ENCODE measurements at regions not wholly inside any gene's neighbourhood (a gene's known extent, or its start where the extent isn't known, plus 50 kb on each side); places are given as distances from the start of the nearest gene placed in this dataset.

DNA sequence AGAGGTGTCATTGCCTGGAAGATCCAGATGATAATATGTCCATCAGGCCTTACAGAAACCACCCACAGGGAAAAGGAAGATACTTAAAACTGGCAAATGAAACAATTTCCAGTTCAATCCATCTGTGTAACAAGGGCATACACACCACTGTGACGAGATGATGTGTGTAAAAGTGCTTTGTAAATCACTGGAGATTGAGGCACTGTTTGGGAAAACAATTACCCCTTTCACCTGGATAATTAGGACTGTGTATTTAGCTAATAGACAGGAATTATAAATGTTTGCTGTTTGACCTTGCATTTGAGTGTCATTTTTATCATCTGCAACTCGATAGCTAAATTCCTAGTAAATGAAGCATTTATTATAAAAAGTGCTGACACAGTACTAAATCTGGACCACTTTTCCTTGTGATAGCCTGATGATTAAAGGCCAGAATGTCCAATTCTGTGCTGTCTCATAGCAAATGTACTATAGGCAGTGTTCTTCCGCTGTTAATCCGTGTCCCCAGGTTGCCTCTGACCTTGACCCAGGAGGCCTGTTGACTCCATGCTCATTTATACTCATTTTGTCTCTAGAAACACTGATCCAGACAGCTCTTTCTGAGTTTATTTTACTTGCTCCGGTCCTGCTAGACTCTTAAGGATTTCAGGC lies 105.8 kb downstream of the LACC1 start:
- TF ChIP-seq, protein P1, sequence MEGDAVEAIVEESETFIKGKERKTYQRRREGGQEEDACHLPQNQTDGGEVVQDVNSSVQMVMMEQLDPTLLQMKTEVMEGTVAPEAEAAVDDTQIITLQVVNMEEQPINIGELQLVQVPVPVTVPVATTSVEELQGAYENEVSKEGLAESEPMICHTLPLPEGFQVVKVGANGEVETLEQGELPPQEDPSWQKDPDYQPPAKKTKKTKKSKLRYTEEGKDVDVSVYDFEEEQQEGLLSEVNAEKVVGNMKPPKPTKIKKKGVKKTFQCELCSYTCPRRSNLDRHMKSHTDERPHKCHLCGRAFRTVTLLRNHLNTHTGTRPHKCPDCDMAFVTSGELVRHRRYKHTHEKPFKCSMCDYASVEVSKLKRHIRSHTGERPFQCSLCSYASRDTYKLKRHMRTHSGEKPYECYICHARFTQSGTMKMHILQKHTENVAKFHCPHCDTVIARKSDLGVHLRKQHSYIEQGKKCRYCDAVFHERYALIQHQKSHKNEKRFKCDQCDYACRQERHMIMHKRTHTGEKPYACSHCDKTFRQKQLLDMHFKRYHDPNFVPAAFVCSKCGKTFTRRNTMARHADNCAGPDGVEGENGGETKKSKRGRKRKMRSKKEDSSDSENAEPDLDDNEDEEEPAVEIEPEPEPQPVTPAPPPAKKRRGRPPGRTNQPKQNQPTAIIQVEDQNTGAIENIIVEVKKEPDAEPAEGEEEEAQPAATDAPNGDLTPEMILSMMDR (conservative IDR thresholded peaks at IDR 0.05; ENCODE audit: low read depth, low read length), result no peak
- no peak for DNase-seq (ENCODE audit: low read depth)
- H3K4me3 ChIP-seq (ENCODE audit: low read depth, low read length), result no peak overlapping the region

DNA sequence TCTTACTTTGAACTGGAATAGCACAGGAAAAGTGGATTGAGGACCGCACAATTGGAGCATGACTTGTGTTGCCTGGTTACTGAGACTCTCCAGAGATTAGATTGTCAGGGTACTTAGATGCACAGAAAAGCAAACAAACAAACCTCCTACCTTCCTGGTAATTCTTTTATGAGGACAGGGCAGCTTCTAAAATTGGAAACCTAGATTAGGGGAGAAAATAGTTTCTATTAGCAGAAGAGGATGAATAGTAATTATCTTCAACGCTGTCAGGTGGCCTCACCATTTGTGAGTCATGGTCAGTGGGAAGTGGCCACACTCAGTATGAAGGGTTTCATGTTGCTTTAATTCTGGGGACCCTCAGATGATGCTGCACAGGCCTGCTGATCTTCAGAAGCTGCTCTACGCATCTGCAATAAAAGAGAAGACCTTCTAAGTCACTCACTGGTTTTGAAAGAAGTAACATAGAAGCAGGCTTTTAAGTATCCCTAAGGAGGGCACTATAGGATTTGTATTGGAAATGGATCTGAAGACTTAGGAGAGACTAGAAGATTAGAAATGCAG lies 106.8 kb downstream of the LACC1 start:
- peak; percentile 24 for DNase-seq (ENCODE audit: low read depth)
- H3K4me3 ChIP-seq (ENCODE audit: low read depth, low read length), result no peak overlapping the region
- TF ChIP-seq, protein P1 (conservative IDR thresholded peaks at IDR 0.05; ENCODE audit: low read depth, low read length), result no peak

DNA sequence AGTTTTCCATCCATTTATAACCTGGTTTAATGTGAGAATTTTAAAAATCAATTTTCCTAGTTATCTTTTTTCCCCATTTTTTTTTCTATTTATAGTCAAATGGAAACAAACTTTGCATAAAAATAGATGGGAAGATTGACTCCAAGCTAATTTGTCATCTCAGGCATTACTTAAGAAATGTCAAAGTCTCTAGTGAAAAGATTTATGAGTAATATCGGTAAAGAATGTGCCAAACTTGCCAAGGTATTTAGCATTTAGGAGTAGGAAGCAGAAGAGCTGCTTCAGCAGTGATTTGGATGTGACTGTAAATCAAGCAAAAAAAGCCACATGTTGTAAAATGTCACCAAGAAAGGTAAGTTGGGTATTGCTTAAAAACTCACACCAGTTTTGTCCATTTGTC lies 108.6 kb downstream of the LACC1 start:
- TF ChIP-seq, protein P1 (conservative IDR thresholded peaks at IDR 0.05; ENCODE audit: low read depth, low read length), result no peak
- DNase-seq (ENCODE audit: low read depth), result peak; percentile 26
- no peak overlapping the region for H3K4me3 ChIP-seq (ENCODE audit: low read depth, low read length)

DNA sequence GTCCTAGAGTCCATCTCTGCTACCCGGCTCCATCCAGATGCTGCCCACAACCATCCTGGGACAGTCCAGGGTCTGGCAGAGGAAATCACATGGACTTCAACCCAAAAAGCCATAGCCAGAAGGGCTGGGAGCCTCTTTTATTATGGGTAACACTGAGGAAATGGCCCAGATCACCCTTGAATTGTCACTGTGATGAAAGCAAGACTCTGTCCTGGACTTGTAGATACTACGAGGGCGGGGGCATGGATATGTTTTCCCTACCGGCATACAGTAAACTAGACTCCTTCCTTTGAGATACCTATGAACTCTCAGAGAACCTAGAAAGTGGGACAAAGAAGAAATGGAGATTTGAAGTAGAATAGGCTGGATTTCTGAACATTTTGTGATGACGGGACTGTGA lies 110.3 kb downstream of the LACC1 start:
- no peak overlapping the region for H3K4me3 ChIP-seq (ENCODE audit: low read depth, low read length)
- no peak for DNase-seq (ENCODE audit: low read depth)
- TF ChIP-seq, protein P1 (conservative IDR thresholded peaks at IDR 0.05; ENCODE audit: low read depth, low read length), result no peak

DNA sequence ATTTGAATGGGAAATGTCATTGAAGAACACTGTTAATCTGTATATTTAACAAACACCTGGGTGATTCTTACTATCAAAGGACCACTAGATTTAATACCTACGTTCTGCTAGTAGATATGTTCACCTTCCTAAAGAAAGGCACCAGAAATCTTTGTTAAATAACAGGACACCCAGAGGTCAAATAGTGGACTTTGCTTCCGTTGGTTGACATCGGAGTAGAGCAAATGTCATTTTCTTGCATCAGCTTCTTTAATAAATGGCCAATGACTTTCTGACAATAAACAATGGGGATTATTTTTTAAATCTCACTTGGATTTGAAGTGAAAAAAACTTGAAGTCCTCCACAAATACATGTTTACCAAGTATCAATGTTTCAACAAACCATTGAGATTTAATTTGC lies 111.1 kb downstream of the LACC1 start:
- TF ChIP-seq, protein P1 (conservative IDR thresholded peaks at IDR 0.05; ENCODE audit: low read depth, low read length), result no peak
- no peak for DNase-seq (ENCODE audit: low read depth)
- no peak overlapping the region for H3K4me3 ChIP-seq (ENCODE audit: low read depth, low read length)

DNA sequence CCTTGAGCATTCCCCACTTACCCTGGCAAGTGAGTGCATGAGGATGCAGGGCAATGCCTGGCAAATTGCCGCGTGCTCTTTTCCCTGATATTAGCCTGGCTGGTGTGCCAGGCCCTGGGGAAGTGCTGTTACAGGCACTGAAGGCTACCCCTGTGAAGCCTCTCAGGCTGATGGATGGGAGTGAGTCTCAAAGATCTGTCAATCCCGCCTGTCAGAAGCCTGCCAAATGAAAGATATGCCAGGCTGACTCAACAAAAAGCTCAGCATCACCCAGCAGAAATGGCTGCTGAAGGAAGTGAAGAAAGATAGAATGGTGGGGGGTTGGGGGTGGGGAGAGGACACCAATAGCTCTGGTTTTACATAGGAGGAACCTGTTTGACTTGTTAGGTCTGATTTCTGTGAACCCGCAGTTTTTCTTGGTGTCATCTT lies 112.1 kb downstream of the LACC1 start:
- DNase-seq (ENCODE audit: low read depth), result no peak
- TF ChIP-seq, protein P1 (conservative IDR thresholded peaks at IDR 0.05; ENCODE audit: low read depth, low read length), result no peak
- no peak overlapping the region for H3K4me3 ChIP-seq (ENCODE audit: low read depth, low read length)

DNA sequence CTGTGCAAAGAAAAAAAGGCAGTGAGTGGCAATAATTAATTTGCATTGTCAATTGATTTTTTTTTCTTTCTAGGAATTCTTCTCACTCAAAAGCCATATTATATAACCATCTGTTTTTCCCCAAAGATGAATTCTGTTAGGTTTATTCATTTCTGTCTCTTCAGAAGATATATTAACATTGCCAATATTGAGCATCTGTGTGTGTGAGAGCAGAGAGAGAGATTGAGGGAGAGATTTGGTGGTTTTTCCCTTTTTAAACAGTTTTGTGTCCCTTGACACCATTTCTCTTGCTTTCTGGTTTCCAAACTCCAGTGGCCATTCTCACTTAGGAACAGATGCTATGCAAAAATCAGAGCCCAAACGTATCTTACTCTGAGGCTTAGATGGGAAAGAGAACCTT lies 112.5 kb downstream of the LACC1 start:
- TF ChIP-seq, protein P1 (conservative IDR thresholded peaks at IDR 0.05; ENCODE audit: low read depth, low read length), result no peak
- H3K4me3 ChIP-seq (ENCODE audit: low read depth, low read length), result no peak overlapping the region
- DNase-seq (ENCODE audit: low read depth), result no peak
